HL-60 (cell line): ENCODE measurements at regions not wholly inside any gene's neighbourhood (a gene's known extent, or its start where the extent isn't known, plus 50 kb on each side); places are given as distances from the start of the nearest gene placed in this dataset.

Experiments used
- CTCF ChIP-seq: IDR thresholded peaks from one replicate; pipeline ENCODE4 v1.5.1; 2011; ENCODE audit warnings: low read length, control low read depth, inconsistent platforms; ENCODE audit not compliant: insufficient read depth
- GABPA ChIP-seq: IDR thresholded peaks from 2 replicates; pipeline ENCODE4 v1.6.1; 2012; ENCODE audit warnings: low read depth
- POLR2AphosphoS5 ChIP-seq: IDR thresholded peaks from 2 replicates; pipeline ENCODE4 v1.6.1; 2012; ENCODE audit warnings: low read depth
- SPI1 ChIP-seq: IDR thresholded peaks from 2 replicates; pipeline ENCODE4 v1.6.1; 2012; ENCODE audit warnings: low read depth, mild to moderate bottlenecking, borderline replicate concordance

GRCh38 chr5:117813850-117814249 is 1174.5 kb downstream of the DTWD2 start:
- TF ChIP-seq CTCF (no peak), POLR2AphosphoS5 (no peak), SPI1 (no peak), GABPA (no peak)
